ENCODE measurements at regions not wholly inside any gene's neighbourhood (a gene's known extent, or its start where the extent isn't known, plus 50 kb on each side); places are given as distances from the start of the nearest gene placed in this dataset.

- no peak overlapping the region for H2AFZ ChIP-seq (ENCODE audit: low read depth, low read length)
- H3K9me3 ChIP-seq (replicated peaks; ENCODE audit: control insufficient read depth, insufficient read depth, low read length) = peaks cover 4% of the 10 kb centered on the region
- DNase-seq (ENCODE audit: low read depth, low spot score) = no peak
- intact Hi-C loops (cut with micrococcal nuclease) = no loop called here
- no peak overlapping the region for H3K9ac ChIP-seq (replicated peaks; ENCODE audit: extremely low read depth, insufficient read depth, low read length)
- H3K27ac ChIP-seq (ENCODE audit: insufficient read depth, low read depth, low read length) = no peak overlapping the region
- H3K4me1 ChIP-seq (ENCODE audit: control insufficient read depth, extremely low read depth, insufficient read depth, low read length) = no peaks in the 10 kb centered on the region
- CTCF ChIA-PET = no interaction called here
- H3K27me3 ChIP-seq (ENCODE audit: control insufficient read depth in 2 of 2, insufficient read depth in 2 of 2, low read length in 2 of 2) = no peaks in the 10 kb centered on the region
- H4K20me1 ChIP-seq (replicated peaks; ENCODE audit: control insufficient read depth, extremely low read depth, insufficient read depth, low read length) = no peaks in the 10 kb centered on the region
- TF ChIP-seq GATA2 (IDR thresholded peaks at IDR 0.05; ENCODE audit: insufficient read depth, insufficient read length, low read depth, low read length) (no peak), MYC (IDR thresholded peaks at IDR 0.05; ENCODE audit: low read depth, low read length) (no peak), POLR2AphosphoS5 (IDR thresholded peaks at IDR 0.05; ENCODE audit: insufficient read depth, low read depth, low read length) (no peak), CTCF (IDR thresholded peaks at IDR 0.05; ENCODE audit: extremely low read depth in 1 of 2, insufficient read depth in 1 of 2, low read depth in 1 of 2, low read length in 2 of 2) (no peak), MAX (IDR thresholded peaks at IDR 0.05; ENCODE audit: insufficient read depth, insufficient read length) (no peak), JUN (IDR thresholded peaks at IDR 0.05; ENCODE audit: borderline replicate concordance, insufficient read depth, insufficient read length, low read depth) (no peak), FOS (IDR thresholded peaks at IDR 0.05; ENCODE audit: borderline replicate concordance, insufficient read depth, low read length) (no peak), POLR2A (IDR thresholded peaks at IDR 0.05; ENCODE audit: low read depth, low read length) (no peak), EZH2 (IDR thresholded peaks at IDR 0.05; ENCODE audit: borderline replicate concordance, low read depth, low read length, severe bottlenecking) (no peak)
- no peaks in the 10 kb centered on the region for H3K36me3 ChIP-seq (ENCODE audit: control insufficient read depth in 2 of 2, extremely low read depth in 1 of 2, insufficient read depth in 2 of 2, low read length in 2 of 2)
- no peak overlapping the region for H3K4me3 ChIP-seq (replicated peaks in 1 of 3; ENCODE audit: insufficient read depth in 1 of 3, low read depth in 1 of 3, low read length in 3 of 3)
- H3K79me2 ChIP-seq (ENCODE audit: control insufficient read depth, insufficient read depth, low read length) = no peaks in the 10 kb centered on the region
- dilution Hi-C loops (cut with MboI; ENCODE audit: extremely low pct_ligation_motif_present, low sequenced_read_pairs) = no loop called here
- FAIRE-seq = no peak
- BruUV-seq (replicated peaks) = no TSS peak
- H3K9me1 ChIP-seq (replicated peaks; ENCODE audit: control insufficient read depth, extremely low read depth, insufficient read depth, low read length) = no peaks in the 10 kb centered on the region
- H3K4me2 ChIP-seq (ENCODE audit: insufficient read depth, low read length) = no peak overlapping the region
- POLR2A ChIA-PET = no interaction called here
These were observed 470.1 kb downstream of the CDH9 start for GRCh38 chr5:26568316-26568715.
